OCI-LY3 (cell line): ENCODE measurements at regions not wholly inside any gene's neighbourhood (a gene's known extent, or its start where the extent isn't known, plus 50 kb on each side); places are given as distances from the start of the nearest gene placed in this dataset.

Experiments used
- H2AFZ ChIP-seq: fragments of 200-600, 300-600 bp; shearing (Covaris generic); 2 replicates; pipeline ENCODE4 v1.6.0; 2014; ENCODE audit warnings: antibody characterized with exemption, low read depth, low read length
- H3K27ac ChIP-seq: fragments of 200-600, 300-600 bp; sonication (generic); 2 replicates; pipeline ENCODE4 v1.5.1; 2014; ENCODE audit warnings: mild to moderate bottlenecking, low read length, moderate library complexity, mixed read lengths
- H3K27me3 ChIP-seq: fragments of 200-600, 300-600 bp; sonication (generic); 2 replicates; pipeline ENCODE4 v1.6.1; 2014; ENCODE audit warnings: low read depth, low read length, mixed read lengths
- H3K36me3 ChIP-seq: fragments of 200-600, 300-600 bp; sonication (generic); replicated peaks from 2 replicates; pipeline ENCODE3; 2014; ENCODE audit warnings: low read depth, low read length, mixed read lengths
- H3K4me1 ChIP-seq: fragments of 300-600, 200-600 bp; sonication (generic); 2 replicates; pipeline ENCODE4 v1.6.1; 2014; ENCODE audit warnings: low read length, mixed read lengths
- H3K4me2 ChIP-seq: fragments of 200-600, 300-600 bp; sonication (generic); 2 replicates; pipeline ENCODE4 v1.6.1; 2014; ENCODE audit warnings: low read length, mixed read lengths
- H3K4me3 ChIP-seq: fragments of 300-600, 200-600 bp; sonication (generic); 2 replicates; pipeline ENCODE4 v1.5.1; 2014; ENCODE audit warnings: antibody characterized with exemption, mild to moderate bottlenecking, low read length, moderate library complexity
- H3K79me2 ChIP-seq: fragments of 300-600, 200-600 bp; shearing (Covaris generic); 2 replicates; pipeline ENCODE4 v1.6.1; 2014; ENCODE audit warnings: mild to moderate bottlenecking, low read length, mixed read lengths
- H3K9ac ChIP-seq: fragments of 300-600, 200-600 bp; shearing (Covaris generic); 2 replicates; pipeline ENCODE4 v1.6.0; 2014; ENCODE audit warnings: mild to moderate bottlenecking, low read length, moderate library complexity
- H3K9me3 ChIP-seq: fragments of 200-600, 300-600 bp; shearing (Covaris generic); 2 replicates; pipeline ENCODE4 v1.6.1; 2014; ENCODE audit warnings: low read length, mixed read lengths; ENCODE audit not compliant: insufficient read depth
- H4K20me1 ChIP-seq: fragments of 200-600, 300-600 bp; sonication (generic); 2 replicates; pipeline ENCODE4 v1.6.1; 2016; ENCODE audit warnings: low read length, mixed read lengths; ENCODE audit not compliant: insufficient read depth
- CTCF ChIP-seq: fragments of 200-600, 300-600 bp; sonication (generic); IDR thresholded peaks from 2 replicates; pipeline ENCODE4 v1.5.1; 2014; ENCODE audit warnings: antibody characterized with exemption, low read length, low read depth
- EZH2phosphoT487 ChIP-seq: fragments of 200-600 bp; shearing (Covaris generic); IDR thresholded peaks from 2 replicates; pipeline ENCODE4 v1.6.1; 2018; ENCODE audit warnings: antibody characterized with exemption, mixed run types, low read depth

- TF ChIP-seq CTCF (no peak), EZH2phosphoT487 (no peak)
- Histone ChIP-seq H4K20me1 (no peaks in the 10 kb centered on the region), H3K27me3 (no peaks in the 10 kb centered on the region), H3K9ac (no peak overlapping the region), H3K9me3 (no peaks in the 10 kb centered on the region), H3K79me2 (no peaks in the 10 kb centered on the region), H3K4me2 (no peak overlapping the region), H3K27ac (no peak overlapping the region), H3K4me3 (no peak overlapping the region), H3K36me3 (no peaks in the 10 kb centered on the region), H3K4me1 (peaks cover 7% of the 10 kb centered on the region), H2AFZ (no peak overlapping the region)
These were observed 72.0 kb upstream of the FN1 start for GRCh38 chr2:215507836-215508235.

- peak overlapping the region; percentile 82 for H2AFZ ChIP-seq
- no peaks in the 10 kb centered on the region for H3K79me2 ChIP-seq
- no peak overlapping the region for H3K4me3 ChIP-seq
- H3K4me1 ChIP-seq: peaks cover 7% of the 10 kb centered on the region
- no peak overlapping the region for H3K27ac ChIP-seq
- TF ChIP-seq CTCF (no peak), EZH2phosphoT487 (no peak)
- H3K36me3 ChIP-seq: no peaks in the 10 kb centered on the region
- H4K20me1 ChIP-seq: no peaks in the 10 kb centered on the region
- no peaks in the 10 kb centered on the region for H3K9me3 ChIP-seq
- no peaks in the 10 kb centered on the region for H3K27me3 ChIP-seq
- H3K4me2 ChIP-seq: no peak overlapping the region
- no peak overlapping the region for H3K9ac ChIP-seq
These were observed 71.3 kb upstream of the FN1 start for GRCh38 chr2:215507136-215507535.

DNA sequence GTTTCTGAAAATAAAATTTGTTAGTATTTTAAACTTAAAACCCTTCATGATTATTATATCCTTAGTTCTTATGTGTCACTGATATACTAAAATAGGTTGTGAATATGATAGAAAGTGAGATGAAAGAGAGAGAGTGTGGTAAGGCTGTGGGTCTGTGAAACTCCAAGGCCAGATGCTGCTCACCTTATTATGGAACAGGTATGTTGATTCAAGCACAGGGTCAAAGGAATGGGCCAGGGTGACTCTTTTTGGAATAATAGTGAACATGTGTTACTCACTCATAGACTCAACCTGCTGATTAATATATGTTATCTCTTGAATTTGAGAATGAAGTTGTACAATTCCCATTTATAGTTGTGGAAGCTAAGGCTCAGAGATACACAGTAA lies 70.7 kb upstream of the FN1 start:
- no peak overlapping the region for H3K27ac ChIP-seq
- peaks cover 7% of the 10 kb centered on the region for H3K4me1 ChIP-seq
- no peak overlapping the region for H3K9ac ChIP-seq
- H3K9me3 ChIP-seq: no peaks in the 10 kb centered on the region
- H3K4me3 ChIP-seq: no peak overlapping the region
- H3K36me3 ChIP-seq: no peaks in the 10 kb centered on the region
- H3K79me2 ChIP-seq: no peaks in the 10 kb centered on the region
- H4K20me1 ChIP-seq: no peaks in the 10 kb centered on the region
- no peak overlapping the region for H3K4me2 ChIP-seq
- TF ChIP-seq EZH2phosphoT487: no peak
- TF ChIP-seq CTCF: no peak
- H2AFZ ChIP-seq: no peak overlapping the region
- no peaks in the 10 kb centered on the region for H3K27me3 ChIP-seq

DNA sequence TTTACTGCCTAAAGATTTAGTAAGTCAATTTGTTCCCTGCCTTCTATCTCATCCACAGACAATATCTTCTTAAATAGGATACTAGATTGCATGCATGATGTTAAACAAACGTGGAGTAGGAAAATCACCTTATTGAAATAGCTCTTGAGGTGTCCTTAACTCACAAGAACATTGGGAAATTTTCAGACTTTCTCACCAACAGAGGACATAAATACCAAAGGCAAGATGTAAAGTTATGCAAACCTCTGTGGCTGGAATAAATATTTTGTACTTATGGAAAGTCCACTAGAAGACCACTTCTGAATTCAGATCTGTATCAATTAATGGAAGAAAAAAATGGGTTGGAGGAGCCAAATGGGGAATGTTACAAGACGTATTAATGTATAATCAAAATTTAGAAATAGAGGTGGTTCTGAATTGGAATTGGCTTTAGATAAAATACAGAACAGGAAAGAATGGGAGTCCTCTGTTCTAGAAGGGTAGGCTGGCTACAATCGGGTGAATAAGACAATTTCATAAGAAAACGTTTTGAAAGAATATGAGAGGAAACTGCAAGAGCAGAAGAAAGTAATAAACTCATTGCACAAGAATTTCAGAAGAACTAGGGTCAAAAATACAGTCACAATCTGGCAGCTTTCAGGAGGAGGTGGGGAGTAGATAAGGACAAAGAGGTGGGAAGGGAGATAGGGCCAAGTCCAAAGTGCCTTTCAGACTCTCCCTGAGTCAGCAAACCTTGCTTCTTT lies 69.3 kb upstream of the FN1 start:
- Histone ChIP-seq H2AFZ (no peak overlapping the region), H3K9ac (no peak overlapping the region)
- TF ChIP-seq CTCF (no peak), EZH2phosphoT487 (no peak)

More for the DNA sequence above, 69.3 kb upstream of the FN1 start:
- Histone ChIP-seq H3K27ac (no peak overlapping the region), H3K4me3 (no peak overlapping the region), H3K36me3 (no peaks in the 10 kb centered on the region), H3K79me2 (no peaks in the 10 kb centered on the region), H3K4me1 (peaks cover 7% of the 10 kb centered on the region), H4K20me1 (no peaks in the 10 kb centered on the region), H3K9me3 (no peaks in the 10 kb centered on the region), H3K27me3 (no peaks in the 10 kb centered on the region), H3K4me2 (no peak overlapping the region)
